Activated T-helper 2 cell treated with anti-CD3 and anti-CD28 coated beads, Interferon-gamma antibody, Interleukin-2, Interleukin-4, amounts not matched to agents 10 μg/mL and 5 μg/mL and 100 μg/mL, durations not matched to agents 14 hours and 24 hours and 36 hours (primary cell): ENCODE measurements at regions not wholly inside any gene's neighbourhood (a gene's known extent, or its start where the extent isn't known, plus 50 kb on each side); places are given as distances from the start of the nearest gene placed in this dataset.

Source experiments
- DNase-seq: peaks from one replicate; pipeline ENCODE4 v3.0.0; 2021; ENCODE audit warnings: low spot score
- H3K27ac Mint-ChIP-seq: one replicate; pipeline ENCODE4 v1.8.0; 2021; ENCODE audit warnings: mixed read lengths
- H3K27me3 Mint-ChIP-seq: one replicate; pipeline ENCODE4 v1.8.0; 2021; ENCODE audit warnings: low read depth, mixed read lengths
- H3K36me3 Mint-ChIP-seq: one replicate; pipeline ENCODE4 v1.8.0; 2021; ENCODE audit warnings: low read depth, mixed read lengths
- H3K4me1 Mint-ChIP-seq: one replicate; pipeline ENCODE4 v1.8.0; 2021; ENCODE audit warnings: low read depth, mixed read lengths
- H3K4me3 Mint-ChIP-seq: one replicate; pipeline ENCODE4 v1.8.0; 2021; ENCODE audit warnings: low read depth, mild to moderate bottlenecking, moderate library complexity, mixed read lengths
- H3K9me3 Mint-ChIP-seq: one replicate; pipeline ENCODE4 v1.8.0; 2021; ENCODE audit warnings: mixed read lengths
- intact Hi-C: fragments of 100-400 bp; cut with micrococcal nuclease; formaldehyde crosslinking; loops from one replicate; pipeline ENCODE4 v1.15.1; 2023

- no peak for DNase-seq
- intact Hi-C loops = no loop called here
- Mint-ChIP-seq H3K27ac (no peak overlapping the region), H3K27me3 (no peaks in the 10 kb centered on the region), H3K4me1 (peaks cover 32% of the 10 kb centered on the region), H3K4me3 (no peak overlapping the region), H3K36me3 (no peaks in the 10 kb centered on the region), H3K9me3 (peaks cover 11% of the 10 kb centered on the region)
These were observed 232.6 kb downstream of the CD83 start for GRCh38 chr6:14350210-14350609.

GRCh38 chr6:14353281-14353680, 235.7 kb downstream of the CD83 start:
- Mint-ChIP-seq H3K4me3 (no peak overlapping the region), H3K4me1 (peaks cover 33% of the 10 kb centered on the region), H3K36me3 (no peaks in the 10 kb centered on the region), H3K9me3 (peaks cover 16% of the 10 kb centered on the region), H3K27ac (no peak overlapping the region), H3K27me3 (no peaks in the 10 kb centered on the region)
- no peak for DNase-seq
- intact Hi-C loops = no loop called here

- no peak overlapping the region for H3K27ac Mint-ChIP-seq
- DNase-seq = no peak
- peaks cover 16% of the 10 kb centered on the region for H3K9me3 Mint-ChIP-seq
- H3K27me3 Mint-ChIP-seq = no peaks in the 10 kb centered on the region
- intact Hi-C loops = no loop called here
- H3K4me3 Mint-ChIP-seq = no peak overlapping the region
- no peaks in the 10 kb centered on the region for H3K36me3 Mint-ChIP-seq
- peaks cover 35% of the 10 kb centered on the region for H3K4me1 Mint-ChIP-seq
These were observed 236.2 kb downstream of the CD83 start for GRCh38 chr6:14353798-14354197.

DNA sequence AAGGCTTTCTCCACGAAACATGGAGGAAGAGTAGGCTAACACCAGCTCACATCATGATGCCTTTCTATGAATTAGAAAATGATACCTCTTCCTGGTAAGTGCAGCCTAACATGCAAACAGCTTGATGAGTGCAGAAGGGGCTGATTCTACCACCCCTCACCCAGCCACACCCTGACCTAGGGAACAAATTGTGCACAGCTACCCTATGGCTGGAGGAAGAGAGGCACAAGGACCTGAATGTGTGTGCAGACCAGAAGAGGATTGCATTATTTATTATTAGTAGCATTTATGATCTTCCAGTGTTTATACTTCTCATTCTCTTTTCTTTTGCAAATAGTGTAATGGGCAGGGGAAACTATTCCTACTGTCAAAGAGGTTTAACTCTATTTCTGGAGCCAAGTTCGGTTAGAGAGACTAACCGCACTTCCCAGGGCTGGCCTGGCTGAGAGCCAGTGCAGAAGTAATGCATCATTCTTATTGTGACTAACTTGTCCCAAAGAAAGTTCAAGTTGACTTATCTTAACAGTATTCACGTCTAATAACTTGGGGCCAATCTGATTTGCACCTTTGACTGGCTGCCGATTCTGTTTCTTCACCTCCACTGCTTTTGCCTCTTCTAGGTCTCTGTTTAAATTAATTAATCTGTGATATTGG, 237.5 kb downstream of the CD83 start:
- no peaks in the 10 kb centered on the region for H3K36me3 Mint-ChIP-seq
- H3K27ac Mint-ChIP-seq = peak overlapping the region; percentile 54
- DNase-seq = no peak
- peaks cover 28% of the 10 kb centered on the region for H3K4me1 Mint-ChIP-seq
- no peak overlapping the region for H3K4me3 Mint-ChIP-seq
- intact Hi-C loops = no loop called here
- H3K27me3 Mint-ChIP-seq = no peaks in the 10 kb centered on the region
- H3K9me3 Mint-ChIP-seq = peaks cover 16% of the 10 kb centered on the region

DNA sequence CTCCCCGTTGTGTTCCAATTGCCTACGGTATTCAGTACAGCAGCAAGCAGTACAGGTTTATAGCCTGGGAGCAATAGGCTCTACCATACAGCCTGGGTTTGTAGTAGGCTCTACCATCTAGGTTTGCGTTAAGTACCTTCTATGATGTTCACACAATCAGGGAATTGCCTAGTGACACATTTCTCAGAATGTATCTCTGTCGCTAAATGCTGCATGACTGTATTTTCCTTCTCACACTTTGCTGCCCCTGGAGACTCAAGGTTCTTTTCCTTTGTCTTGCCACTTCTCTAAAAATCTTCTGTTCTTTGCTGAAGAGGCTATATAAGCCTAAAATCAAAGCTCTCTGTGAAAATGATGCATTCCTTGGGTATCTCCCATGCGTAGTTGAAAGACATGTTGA, 241.9 kb downstream of the CD83 start:
- H3K4me1 Mint-ChIP-seq = peaks cover 20% of the 10 kb centered on the region
- H3K36me3 Mint-ChIP-seq = peaks cover 5% of the 10 kb centered on the region
- H3K27ac Mint-ChIP-seq = no peak overlapping the region
- H3K27me3 Mint-ChIP-seq = no peaks in the 10 kb centered on the region
- peaks cover 8% of the 10 kb centered on the region for H3K9me3 Mint-ChIP-seq
- no peak overlapping the region for H3K4me3 Mint-ChIP-seq
- intact Hi-C loops = no loop called here
- DNase-seq = no peak

DNA sequence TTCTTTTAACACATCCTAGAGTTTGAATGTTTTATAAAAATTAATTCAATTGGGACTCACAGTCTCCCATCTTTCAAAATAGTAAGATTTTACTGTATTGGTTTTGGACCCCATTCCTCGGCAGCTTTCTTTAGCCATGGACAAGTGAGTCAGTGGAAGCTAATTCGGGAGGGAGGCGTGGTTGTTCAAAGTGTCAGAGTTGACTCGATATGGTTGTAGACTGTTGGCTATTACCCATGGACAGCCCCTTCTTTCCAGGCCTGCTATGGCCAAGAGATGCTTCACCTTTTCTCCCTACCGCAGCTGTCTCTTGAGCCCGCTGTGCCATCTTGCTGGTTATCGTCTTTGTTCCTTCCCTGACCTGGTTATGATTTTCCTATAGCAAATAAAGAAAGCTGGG, 243.0 kb downstream of the CD83 start:
- Mint-ChIP-seq H3K27me3 (no peaks in the 10 kb centered on the region), H3K36me3 (peaks cover 5% of the 10 kb centered on the region), H3K4me1 (peaks cover 11% of the 10 kb centered on the region), H3K4me3 (no peak overlapping the region), H3K9me3 (peaks cover under 1% of the 10 kb centered on the region), H3K27ac (no peak overlapping the region)
- DNase-seq = no peak
- intact Hi-C loops = no loop called here

GRCh38 chr6:14361297-14361696, 243.7 kb downstream of the CD83 start:
- H3K27me3 Mint-ChIP-seq = no peaks in the 10 kb centered on the region
- H3K27ac Mint-ChIP-seq = no peak overlapping the region
- H3K9me3 Mint-ChIP-seq = no peaks in the 10 kb centered on the region
- H3K4me1 Mint-ChIP-seq = peaks cover 11% of the 10 kb centered on the region
- H3K36me3 Mint-ChIP-seq = peaks cover 5% of the 10 kb centered on the region
- H3K4me3 Mint-ChIP-seq = no peak overlapping the region
- no peak for DNase-seq
- intact Hi-C loops = no loop called here

DNA sequence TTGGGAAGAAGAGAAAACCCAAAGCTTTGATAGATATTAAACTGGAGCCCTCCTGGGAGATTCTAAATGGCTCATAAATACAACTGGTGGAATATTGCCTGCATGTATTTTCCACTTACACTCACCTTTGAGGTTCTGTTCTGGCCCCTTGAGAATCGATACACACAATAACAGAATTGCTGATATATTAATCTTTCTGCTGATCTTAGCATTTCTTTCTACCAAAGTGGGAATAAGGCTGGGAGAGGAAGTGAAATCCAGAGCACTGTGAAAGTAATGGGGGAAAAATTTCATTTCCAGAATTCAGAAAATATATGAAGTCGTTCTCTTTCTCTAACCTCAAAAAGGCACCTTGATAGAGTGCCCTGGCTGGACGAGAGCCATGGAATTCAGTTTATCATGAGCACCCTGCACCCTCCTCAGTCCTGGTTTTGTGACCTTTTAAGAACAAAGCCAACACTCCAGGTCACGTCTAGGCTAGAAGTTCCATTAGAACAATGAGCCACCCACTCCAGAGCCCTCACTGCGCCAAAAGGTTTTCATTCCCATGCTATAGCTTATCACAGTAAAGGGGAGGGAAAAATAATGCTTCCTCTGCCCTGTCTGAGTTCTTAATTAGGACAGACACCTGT, 244.5 kb downstream of the CD83 start:
- peaks cover 11% of the 10 kb centered on the region for H3K4me1 Mint-ChIP-seq
- intact Hi-C loops = no loop called here
- no peaks in the 10 kb centered on the region for H3K9me3 Mint-ChIP-seq
- H3K27me3 Mint-ChIP-seq = no peaks in the 10 kb centered on the region
- no peak overlapping the region for H3K27ac Mint-ChIP-seq
- no peak for DNase-seq
- H3K36me3 Mint-ChIP-seq = peaks cover 5% of the 10 kb centered on the region
- no peak overlapping the region for H3K4me3 Mint-ChIP-seq

DNA sequence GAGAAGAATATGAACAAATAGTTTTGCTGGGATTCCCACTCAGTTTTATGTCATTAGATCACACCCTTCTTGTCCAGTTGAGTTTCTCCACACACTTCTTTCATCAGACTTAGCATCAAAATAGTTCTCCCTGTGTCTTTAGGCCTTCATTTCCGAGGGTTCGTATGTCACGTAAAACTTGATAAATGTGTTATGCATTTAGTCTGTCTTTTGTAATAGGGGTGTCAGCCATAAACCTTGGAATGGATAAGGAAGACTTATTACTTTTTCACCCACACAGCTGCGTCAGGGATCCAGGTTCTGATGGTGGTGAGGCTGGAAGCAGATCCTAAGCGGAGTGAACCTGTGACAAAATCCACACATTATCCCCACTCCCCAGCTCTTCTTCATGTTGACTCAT, 246.8 kb downstream of the CD83 start:
- Mint-ChIP-seq H3K27ac (no peak overlapping the region), H3K4me3 (no peak overlapping the region), H3K36me3 (peaks cover 5% of the 10 kb centered on the region), H3K27me3 (no peaks in the 10 kb centered on the region), H3K4me1 (peaks cover 9% of the 10 kb centered on the region), H3K9me3 (no peaks in the 10 kb centered on the region)
- intact Hi-C loops = no loop called here
- DNase-seq = no peak

DNA sequence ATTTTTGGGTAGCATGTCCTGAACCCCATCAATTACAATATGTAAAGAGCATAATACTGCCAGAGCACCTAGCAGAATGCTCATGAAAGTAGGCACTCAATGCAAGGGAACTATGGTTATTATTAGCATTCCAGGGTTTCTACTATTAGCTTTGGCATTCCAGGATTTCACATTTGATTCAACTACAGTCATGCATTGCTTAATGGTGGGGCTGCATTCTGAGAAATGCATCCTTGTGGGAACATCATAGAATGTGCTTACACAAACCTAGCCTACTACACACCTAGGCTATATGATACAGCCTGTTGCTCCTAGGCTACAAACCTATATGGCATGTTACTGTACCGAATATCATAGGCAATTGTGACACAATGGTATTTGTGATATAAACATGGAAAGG, 247.8 kb downstream of the CD83 start:
- Mint-ChIP-seq H3K4me3 (no peak overlapping the region), H3K27me3 (no peaks in the 10 kb centered on the region), H3K4me1 (peaks cover 9% of the 10 kb centered on the region), H3K27ac (no peak overlapping the region), H3K9me3 (no peaks in the 10 kb centered on the region), H3K36me3 (peaks cover 5% of the 10 kb centered on the region)
- intact Hi-C loops = no loop called here
- DNase-seq = no peak

- Mint-ChIP-seq H3K4me1 (peaks cover 11% of the 10 kb centered on the region), H3K36me3 (peaks cover 5% of the 10 kb centered on the region), H3K27ac (no peak overlapping the region), H3K4me3 (no peak overlapping the region), H3K9me3 (no peaks in the 10 kb centered on the region), H3K27me3 (no peaks in the 10 kb centered on the region)
- no peak for DNase-seq
- intact Hi-C loops = no loop called here
These were observed 248.7 kb downstream of the CD83 start for GRCh38 chr6:14366315-14366714.

- peaks cover 5% of the 10 kb centered on the region for H3K36me3 Mint-ChIP-seq
- intact Hi-C loops = no loop called here
- H3K9me3 Mint-ChIP-seq = no peaks in the 10 kb centered on the region
- H3K27me3 Mint-ChIP-seq = no peaks in the 10 kb centered on the region
- no peak overlapping the region for H3K4me3 Mint-ChIP-seq
- no peak for DNase-seq
- H3K27ac Mint-ChIP-seq = no peak overlapping the region
- H3K4me1 Mint-ChIP-seq = peaks cover 14% of the 10 kb centered on the region
These were observed 249.3 kb downstream of the CD83 start for GRCh38 chr6:14366872-14367271.

GRCh38 chr6:14367296-14367695, 249.7 kb downstream of the CD83 start:
- Mint-ChIP-seq H3K36me3 (peaks cover 5% of the 10 kb centered on the region), H3K27me3 (no peaks in the 10 kb centered on the region), H3K4me3 (no peak overlapping the region), H3K4me1 (peaks cover 13% of the 10 kb centered on the region), H3K27ac (no peak overlapping the region), H3K9me3 (no peaks in the 10 kb centered on the region)
- no peak for DNase-seq
- intact Hi-C loops = no loop called here
